ENCODE measurements at regions not wholly inside any gene's neighbourhood (a gene's known extent, or its start where the extent isn't known, plus 50 kb on each side); places are given as distances from the start of the nearest gene placed in this dataset.

- ATAC-seq (no peak), DNase-seq (ENCODE audit: low spot score) (no peak)
- intact Hi-C loops (cut with DNase I) = no loop called here
These were observed 52.3 kb downstream of the PLEKHG1 start for GRCh38 chr6:150651808-150652470.

GRCh38 chr6:150652848-150653613 is 53.3 kb downstream of the PLEKHG1 start:
- ATAC-seq = no peak
- intact Hi-C loops (cut with DNase I) = no loop called here
- no peak for DNase-seq (ENCODE audit: low spot score)

GRCh38 chr6:150654608-150655007 is 54.9 kb downstream of the PLEKHG1 start:
- intact Hi-C loops (cut with DNase I) = no loop called here

DNA sequence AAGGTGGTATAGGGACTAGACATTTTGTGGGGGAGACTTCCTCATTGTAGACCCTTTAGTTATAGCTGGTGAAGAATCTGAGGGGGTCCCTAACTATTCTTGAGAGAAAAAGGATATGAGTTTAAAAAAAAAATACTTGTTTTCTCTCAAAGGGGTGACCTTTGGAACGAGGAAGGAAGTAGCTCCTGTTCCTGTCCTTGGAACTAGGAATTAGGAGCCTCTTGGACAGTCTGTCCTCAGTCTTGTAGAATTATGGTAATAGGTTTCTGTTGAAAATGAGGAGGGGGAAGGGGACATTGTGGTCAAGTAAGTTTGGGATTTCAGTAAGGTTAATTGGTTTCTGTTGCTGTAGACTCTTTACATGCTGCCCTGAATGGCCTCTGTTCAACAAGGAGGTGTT is 56.5 kb downstream of the PLEKHG1 start:
- intact Hi-C loops (cut with DNase I) = no loop called here
- ATAC-seq (no peak), DNase-seq (ENCODE audit: low spot score) (no peak)

More at GRCh38 chr6:150654608-150655007, 54.9 kb downstream of the PLEKHG1 start:
- no peak for DNase-seq (ENCODE audit: low spot score)
- no peak for ATAC-seq

DNA sequence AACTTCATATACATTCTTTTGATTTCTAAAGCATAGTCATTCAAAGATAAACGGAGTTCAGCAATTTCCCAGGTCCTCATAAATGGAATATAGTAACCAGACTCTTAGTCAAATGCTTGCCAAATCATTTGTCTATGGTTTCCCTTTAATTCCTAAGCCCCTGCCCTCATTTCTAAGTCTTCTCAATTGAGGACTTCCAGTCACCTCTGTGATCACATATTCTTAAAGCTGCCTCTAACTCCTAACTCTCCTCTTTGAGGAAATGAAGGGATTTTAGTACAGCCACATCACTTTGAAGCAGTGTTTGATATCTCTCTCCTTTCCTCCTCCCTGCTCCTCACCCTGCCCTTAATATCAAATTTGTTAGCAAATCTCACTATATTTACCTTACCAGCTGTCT is 58.7 kb downstream of the PLEKHG1 start:
- DNase-seq (ENCODE audit: low spot score) = no peak
- intact Hi-C loops (cut with DNase I) = no loop called here
- ATAC-seq = no peak

DNA sequence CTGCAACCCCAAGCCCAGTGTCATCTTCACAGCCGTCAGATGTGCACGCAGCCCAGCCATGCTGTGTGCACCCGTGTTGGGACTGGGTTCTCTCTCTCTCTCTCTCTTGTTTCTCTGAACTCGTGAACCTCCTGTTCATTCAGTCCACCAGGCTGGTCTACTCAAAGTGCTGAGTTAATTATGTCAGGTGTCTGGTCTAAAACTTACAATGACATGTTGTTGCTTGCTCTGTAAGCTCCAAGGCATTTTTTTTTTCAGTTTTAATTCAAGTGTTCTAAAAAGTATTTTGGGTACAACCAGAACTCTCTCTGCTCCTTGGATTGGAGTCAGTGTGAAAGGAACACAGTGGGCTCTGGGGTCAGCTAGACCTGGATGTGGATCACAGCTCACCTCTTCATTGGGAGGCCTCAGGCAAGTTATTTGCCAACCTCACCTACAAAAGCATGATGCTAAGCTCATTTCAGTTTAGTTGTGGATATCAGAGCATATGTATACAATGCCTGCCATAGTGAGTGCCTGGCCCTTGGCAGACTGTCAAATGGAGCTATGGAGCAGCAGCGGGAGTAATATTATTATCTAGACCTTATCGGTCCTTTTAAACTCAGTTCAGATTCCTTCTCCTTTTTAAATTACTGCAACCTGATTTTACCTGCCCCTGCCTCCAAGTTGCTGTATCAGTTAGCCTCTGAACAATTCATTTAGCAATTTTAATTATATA is 59.5 kb downstream of the PLEKHG1 start:
- DNase-seq (ENCODE audit: low spot score) (no peak), ATAC-seq (no peak)
- intact Hi-C loops (cut with DNase I) = no loop called here

DNA sequence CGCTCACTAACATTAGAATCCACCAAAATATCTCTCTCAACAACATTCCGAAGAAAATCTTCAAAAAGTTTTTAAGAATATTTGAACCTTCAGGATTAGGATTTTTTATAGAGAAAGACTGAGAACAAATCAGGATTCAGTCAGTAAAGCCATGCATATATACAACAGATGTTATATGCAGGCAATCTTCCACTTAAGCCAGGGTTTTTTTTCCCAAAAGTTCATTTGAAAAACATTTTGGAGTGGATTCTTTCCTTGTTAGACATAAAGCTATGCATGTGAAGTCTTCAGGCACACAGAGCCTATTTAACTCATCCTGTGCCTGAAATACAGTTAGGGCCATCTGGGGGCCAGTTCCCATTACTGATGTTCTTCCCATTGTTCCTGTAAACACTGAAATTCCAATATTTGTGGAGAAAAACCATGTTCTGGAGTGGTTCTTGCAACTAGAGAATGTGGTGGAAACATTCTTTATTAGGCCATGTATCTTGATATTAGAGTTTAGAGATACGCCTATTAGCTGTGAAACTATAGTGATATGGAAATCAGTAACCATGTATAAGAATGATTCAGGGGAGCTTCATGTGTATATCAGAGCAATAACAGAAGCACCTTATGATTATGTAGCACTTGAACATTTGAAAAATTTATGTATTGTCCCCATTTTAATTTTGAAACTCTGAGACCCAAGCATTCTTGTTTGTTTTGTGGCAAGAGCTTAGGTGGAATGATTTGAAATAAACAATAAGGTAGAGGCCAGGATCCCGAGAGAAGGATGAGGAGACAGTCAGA is 61.7 kb downstream of the PLEKHG1 start:
- ATAC-seq (no peak), DNase-seq (ENCODE audit: low spot score) (no peak)
- intact Hi-C loops (cut with DNase I) = no loop called here

GRCh38 chr6:150662814-150663213 is 63.1 kb downstream of the PLEKHG1 start:
- DNase-seq (ENCODE audit: low spot score) = no peak
- intact Hi-C loops (cut with DNase I) = no loop called here
- no peak for ATAC-seq

DNA sequence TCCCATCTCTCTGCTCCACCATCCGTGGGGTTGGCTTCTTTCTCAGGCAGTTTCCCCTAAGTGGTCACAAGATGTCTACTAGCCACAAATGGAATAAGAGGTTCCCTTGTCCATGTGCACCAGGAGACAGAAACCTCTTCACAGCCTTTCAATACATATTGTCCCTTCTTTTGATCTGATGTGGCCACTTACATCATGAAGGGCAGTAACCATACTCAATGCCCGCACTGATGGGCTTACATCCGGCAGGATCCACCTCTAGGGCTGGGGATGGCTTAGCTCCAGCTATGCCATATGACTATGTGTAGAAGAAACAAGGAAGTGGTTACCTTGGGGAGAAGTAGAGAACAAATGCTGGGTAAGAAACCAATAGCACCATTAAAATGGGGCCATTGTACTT is 64.4 kb downstream of the PLEKHG1 start:
- ATAC-seq = no peak
- DNase-seq (ENCODE audit: low spot score) = no peak
- intact Hi-C loops (cut with DNase I) = no loop called here

GRCh38 chr6:150666071-150666470 is 66.4 kb downstream of the PLEKHG1 start:
- DNase-seq (ENCODE audit: low spot score) = no peak
- intact Hi-C loops (cut with DNase I) = no loop called here
- ATAC-seq = peak; percentile 54

DNA sequence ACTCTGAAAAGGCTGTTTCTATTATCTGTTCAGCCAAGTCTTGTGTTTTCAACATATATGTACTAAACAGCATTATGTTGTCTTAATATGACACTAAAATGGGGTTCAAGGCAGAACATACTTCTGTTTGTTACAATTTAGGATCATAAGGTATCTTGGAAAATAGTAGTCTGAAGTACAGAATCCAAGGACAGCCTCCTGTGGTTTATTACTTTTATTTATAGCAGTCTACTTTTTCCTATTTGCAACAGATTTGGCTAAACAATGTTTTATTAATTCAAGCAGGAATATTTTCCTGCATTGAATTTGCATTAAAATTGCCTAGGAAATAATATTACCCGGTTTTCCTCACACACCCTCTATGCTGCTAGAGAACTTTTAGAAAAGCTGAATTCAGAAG is 67.7 kb downstream of the PLEKHG1 start:
- no peak for ATAC-seq
- intact Hi-C loops (cut with DNase I) = no loop called here
- no peak for DNase-seq (ENCODE audit: low spot score)

- ATAC-seq (peak; percentile 99), DNase-seq (ENCODE audit: low spot score) (peak; percentile 96)
- intact Hi-C loops (cut with DNase I) = no loop called here
These were observed 68.5 kb downstream of the PLEKHG1 start for GRCh38 chr6:150667977-150668716.

GRCh38 chr6:150668900-150669302 is 69.2 kb downstream of the PLEKHG1 start:
- ATAC-seq (peak; percentile 23), DNase-seq (ENCODE audit: low spot score) (no peak)
- intact Hi-C loops (cut with DNase I) = no loop called here

- ATAC-seq = no peak
- intact Hi-C loops (cut with DNase I) = no loop called here
These were observed 70.6 kb downstream of the PLEKHG1 start for GRCh38 chr6:150670311-150670710.

DNA sequence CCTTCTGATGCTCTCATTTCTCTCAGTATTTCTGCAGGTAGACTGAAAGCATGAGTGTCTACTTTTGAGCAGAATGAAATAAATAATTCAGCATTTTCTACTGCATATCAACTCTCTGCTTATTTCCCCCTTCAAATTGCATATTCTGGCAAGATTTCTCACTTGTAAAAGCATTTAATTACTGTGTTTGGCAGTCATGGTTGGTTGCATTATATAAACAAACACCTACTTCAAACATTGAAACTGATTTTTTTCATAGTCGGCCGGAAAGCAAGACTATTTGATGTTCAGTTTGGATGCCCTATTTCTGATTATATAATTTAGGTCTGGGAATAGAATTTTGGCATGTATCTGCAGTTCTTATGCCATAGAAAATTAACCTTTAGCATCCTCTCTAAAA is 73.1 kb downstream of the PLEKHG1 start:
- intact Hi-C loops (cut with DNase I) = no loop called here
- DNase-seq (ENCODE audit: low spot score) = no peak
- no peak for ATAC-seq

More at GRCh38 chr6:150670311-150670710, 70.6 kb downstream of the PLEKHG1 start:
- DNase-seq (ENCODE audit: low spot score) = no peak

- DNase-seq (ENCODE audit: low spot score) (no peak), ATAC-seq (no peak)
- intact Hi-C loops (cut with DNase I) = no loop called here
These were observed 74.1 kb downstream of the PLEKHG1 start for GRCh38 chr6:150673720-150674346.

- ATAC-seq (no peak), DNase-seq (ENCODE audit: low spot score) (no peak)
- intact Hi-C loops (cut with DNase I) = no loop called here
These were observed 76.7 kb downstream of the PLEKHG1 start for GRCh38 chr6:150676344-150676743.

DNA sequence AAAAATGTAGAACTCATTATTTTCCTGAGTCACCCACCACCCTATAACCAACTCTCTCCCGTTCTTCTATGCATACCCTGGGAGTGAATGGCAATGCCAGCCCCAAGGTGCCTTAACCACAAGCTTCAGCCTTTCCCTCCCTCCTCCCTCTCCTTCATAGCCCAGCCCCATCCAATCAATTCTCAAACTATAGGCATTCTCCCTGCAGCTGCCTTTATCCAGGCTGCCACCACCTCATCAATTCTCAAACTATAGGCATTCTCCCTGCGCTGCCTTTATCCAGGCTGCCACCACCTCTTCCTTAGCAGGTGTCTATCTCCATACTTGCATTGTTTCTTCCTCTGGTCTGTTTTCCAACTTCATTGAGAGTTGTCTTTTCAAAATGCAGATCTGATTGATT is 77.1 kb downstream of the PLEKHG1 start:
- DNase-seq (ENCODE audit: low spot score) (no peak), ATAC-seq (no peak)
- intact Hi-C loops (cut with DNase I) = no loop called here

Data from sciatic nerve (tissue), 2 donors.